ENCODE measurements at regions not wholly inside any gene's neighbourhood (a gene's known extent, or its start where the extent isn't known, plus 50 kb on each side); places are given as distances from the start of the nearest gene placed in this dataset.
"Not testable (repeated sequence)": the region's sequence is repeated elsewhere in the genome, so short reads cannot be mapped to it uniquely, and the experiment has no call there.

GRCh38 chr6:141753180-141753579 lies 379.5 kb upstream of the GJE1 start:
- DNase-seq = no peak

DNA sequence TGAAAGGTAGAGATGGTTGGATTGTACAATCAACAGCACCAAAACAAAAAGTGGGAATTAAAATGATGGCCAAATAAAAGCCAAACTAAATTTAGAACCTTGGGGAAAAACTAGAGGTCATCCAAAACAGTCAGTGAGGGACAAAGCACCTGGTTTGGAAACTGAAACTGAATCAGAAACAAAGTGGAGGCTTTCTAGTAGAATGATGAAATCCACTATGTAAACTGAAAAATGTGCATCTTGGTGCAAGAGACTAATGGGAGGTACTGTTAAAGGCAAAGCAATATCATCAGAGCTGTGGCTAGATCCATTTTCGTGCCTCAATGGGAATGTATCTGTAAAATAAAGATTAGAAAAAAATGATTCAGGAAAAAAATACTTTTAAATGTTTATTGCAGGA lies 380.0 kb upstream of the GJE1 start:
- DNase-seq = no peak

GRCh38 chr6:141746324-141746723 lies 386.4 kb upstream of the GJE1 start:
- DNase-seq = not testable (repeated sequence)

DNA sequence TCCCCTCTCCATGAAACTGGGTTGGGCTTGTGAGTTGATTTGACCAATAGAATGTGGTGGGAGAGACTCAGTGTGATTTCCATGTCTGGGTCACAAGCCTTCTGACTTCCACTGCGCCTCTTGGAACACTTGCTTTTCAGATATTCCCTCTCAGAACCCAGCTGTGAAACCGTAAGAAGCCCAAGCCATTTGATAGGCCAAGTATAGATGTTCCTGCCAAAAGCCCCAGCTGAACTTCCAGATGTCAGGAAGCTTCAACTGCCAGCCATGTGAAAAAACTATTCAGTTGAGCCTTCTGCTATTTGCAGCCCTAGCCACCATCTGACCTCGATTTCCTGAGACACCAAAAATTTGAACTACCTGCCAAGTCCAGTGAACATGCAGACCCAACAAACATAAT lies 387.8 kb upstream of the GJE1 start:
- no peak for DNase-seq

- DNase-seq = no peak
Measured at GRCh38 chr6:141744194-141744925, 388.4 kb upstream of the GJE1 start.

DNA sequence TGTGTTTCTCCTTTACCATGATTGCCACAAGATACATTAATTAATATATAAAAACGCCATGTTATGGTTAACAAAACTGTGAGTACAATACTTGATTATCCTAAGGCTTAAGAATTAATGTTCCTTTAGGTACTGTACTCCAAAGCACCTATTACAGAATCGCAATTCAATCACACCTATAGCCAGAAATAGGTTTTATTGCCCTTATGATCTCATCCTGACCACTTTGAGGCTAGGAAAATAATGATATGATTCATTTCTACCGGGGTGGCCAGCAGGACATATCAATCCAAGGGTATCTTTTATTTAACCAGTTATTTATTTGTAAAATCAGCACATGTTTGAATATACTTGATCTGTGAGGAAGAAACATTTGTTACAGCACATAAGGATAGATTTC lies 396.6 kb upstream of the GJE1 start:
- DNase-seq = no peak

GRCh38 chr6:141735126-141735525 lies 397.6 kb upstream of the GJE1 start:
- no peak for DNase-seq

GRCh38 chr6:141734071-141734840 lies 398.5 kb upstream of the GJE1 start:
- DNase-seq = no peak

DNA sequence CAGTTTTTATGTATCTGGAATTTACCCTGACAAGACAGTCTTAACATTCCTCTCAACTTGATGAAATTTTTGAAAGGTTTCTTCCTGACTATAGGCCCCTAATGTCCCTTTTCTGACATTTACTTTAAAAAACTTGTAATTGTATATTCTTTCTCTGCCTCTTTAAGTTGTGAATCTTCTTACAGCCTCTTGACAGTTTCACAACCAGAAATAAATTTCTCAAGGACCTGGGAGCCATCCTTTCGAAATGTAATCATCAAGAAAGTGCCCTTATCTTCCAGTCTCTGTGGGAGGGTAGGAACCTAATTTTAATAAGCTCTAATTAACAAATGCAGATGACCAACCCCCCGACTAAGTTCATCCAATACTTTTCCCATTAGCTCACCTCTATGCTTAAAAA lies 403.6 kb upstream of the GJE1 start:
- DNase-seq = no peak

DNA sequence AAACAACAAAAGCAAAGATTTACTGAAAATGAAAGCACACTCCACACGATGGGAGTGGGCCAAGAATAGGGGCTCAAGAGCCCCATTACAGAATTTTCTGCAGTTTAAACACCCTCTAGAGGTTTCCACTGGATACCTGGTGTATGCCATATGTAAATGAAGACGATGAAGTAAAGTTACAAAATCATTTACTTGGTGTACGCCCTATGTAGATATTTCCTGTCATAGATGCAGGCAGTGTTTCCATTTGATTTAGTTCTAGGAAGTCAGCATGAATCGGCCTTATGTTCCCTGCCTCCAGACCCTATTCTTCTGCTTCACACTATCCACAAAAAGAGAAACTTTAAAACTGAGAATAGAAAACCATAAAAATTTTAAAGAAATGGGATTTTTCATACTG lies 404.4 kb upstream of the GJE1 start:
- DNase-seq = no peak

- DNase-seq = no peak
Measured at GRCh38 chr6:141726248-141726647, 406.5 kb upstream of the GJE1 start.

DNA sequence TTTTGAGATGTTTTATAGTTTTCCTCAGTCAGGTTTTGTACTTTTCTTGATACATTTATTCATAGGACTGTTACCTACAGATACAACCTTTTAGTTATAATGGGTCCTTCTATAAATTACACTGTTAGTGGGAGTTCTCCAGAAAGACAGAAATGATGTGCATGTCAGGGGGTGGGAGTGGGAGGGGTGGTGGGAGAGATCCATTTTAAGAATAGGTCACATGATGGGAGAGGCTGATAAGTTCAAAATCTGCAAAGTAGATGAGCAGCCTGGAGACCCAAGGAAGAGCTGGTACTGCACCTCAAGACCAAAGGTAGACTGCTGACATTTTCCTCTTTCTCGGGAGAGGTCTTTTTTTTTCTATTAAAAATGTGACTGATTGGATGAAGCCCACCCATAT lies 408.0 kb upstream of the GJE1 start:
- DNase-seq = no peak

DNA sequence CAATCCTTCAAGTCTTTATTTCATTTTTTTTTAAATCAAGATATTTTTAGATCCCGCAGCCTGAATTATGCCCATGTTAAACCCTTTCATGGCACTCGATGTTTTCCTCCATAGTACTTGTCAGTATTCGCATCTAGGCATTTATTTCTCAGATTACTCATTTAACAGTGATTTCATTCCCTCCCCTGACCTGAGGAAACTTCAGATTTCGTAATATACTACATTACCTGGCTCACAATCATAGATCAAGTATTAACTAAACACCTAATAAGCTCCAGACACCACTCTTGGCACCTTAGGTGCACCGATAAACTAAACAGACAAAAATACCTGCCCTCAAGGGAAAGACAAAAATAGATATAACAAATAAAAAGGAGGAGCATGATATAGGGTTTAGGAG lies 413.2 kb upstream of the GJE1 start:
- DNase-seq = no peak

- no peak for DNase-seq
Measured at GRCh38 chr6:141705431-141705830, 427.3 kb upstream of the GJE1 start.

- DNase-seq = no peak
Measured at GRCh38 chr6:141704151-141704550, 428.6 kb upstream of the GJE1 start.

GRCh38 chr6:141701732-141702131 lies 431.0 kb upstream of the GJE1 start:
- no peak for DNase-seq

DNA sequence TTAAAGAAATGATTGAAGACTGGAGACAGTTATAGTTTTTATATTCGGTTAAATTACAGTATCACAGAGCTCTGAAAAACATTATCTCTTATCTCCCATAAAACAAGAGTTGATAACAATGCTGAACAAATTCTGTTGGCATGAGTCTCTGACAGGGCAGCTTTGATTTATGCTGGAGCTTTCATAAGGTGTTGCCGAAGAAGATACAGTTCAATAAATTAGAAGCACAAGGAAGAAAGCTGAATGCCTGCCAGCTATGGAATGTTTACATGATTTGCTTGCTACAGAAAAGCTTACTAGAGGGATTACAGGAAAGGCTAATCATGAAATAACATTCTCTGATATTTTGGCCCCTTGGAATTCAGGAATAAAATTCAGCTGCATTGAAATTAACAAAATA lies 431.9 kb upstream of the GJE1 start:
- DNase-seq = no peak

- DNase-seq = no peak
Measured at GRCh38 chr6:141688916-141689315, 443.8 kb upstream of the GJE1 start.

DNA sequence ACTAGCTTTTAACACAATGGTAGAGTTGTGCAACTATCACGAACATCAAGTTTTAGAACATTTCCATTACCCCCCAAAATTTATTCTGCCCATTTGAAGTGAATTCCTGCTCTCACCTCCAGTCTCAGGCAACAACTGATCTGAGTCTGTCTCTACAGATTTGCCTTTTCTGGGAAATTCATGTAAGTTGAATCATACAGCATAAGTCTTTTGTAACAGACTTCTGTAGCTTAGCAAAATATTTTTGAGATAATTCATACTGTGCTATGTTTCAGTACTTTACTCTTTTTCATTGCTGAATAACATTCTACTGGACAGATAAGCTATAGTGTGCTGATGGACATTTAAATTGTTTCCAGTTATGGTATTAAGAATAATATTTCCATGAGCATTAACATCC lies 447.3 kb upstream of the GJE1 start:
- no peak for DNase-seq

DNA sequence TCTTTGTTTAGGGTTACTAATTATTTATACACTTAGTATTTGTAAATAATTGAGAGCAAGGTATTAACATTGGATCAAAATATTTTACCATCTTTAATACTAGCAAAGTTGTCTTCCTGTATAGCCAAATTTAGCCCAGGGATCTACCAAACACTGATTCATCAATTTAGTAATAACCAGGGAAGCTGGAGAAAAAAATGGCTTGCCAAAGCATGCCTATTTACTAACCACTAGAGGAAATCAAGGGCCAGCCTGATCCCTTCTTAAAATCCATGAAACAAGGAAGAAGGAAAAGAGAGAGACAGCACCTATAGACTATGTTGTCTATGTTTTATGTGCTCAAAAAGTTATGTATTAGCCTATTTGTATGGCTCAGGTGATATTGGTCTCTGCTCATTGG lies 450.3 kb upstream of the GJE1 start:
- no peak for DNase-seq

DNA sequence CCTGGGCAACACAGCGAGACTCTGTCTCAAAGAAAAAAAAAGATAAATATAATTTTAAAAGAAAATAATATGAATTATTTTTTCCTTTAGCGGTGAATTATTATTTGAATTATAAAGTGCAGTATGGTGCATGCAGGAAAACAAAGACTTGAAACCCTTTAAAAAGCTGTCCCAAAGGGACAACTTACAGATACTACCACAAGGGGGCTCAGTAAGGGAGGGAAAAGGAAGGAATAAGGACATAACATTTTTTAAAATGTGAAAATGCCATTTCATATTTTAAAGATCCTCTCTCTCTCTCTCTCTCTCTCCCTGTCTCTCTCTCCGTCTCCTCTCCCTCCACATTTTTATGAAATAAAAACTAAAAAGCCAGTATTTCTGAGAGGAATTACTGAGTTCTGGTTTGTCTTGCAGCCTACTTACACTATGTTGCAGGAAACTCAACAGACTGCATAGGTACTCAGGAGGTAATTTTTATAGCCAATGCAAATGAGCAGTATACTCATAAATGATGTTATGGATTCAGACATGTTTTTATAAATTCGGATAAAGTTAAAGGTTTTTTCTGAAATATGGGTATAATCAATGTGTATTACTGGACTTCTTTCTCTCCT lies 455.0 kb upstream of the GJE1 start:
- DNase-seq = no peak

- DNase-seq = no peak
Measured at GRCh38 chr6:141675957-141676356, 456.8 kb upstream of the GJE1 start.

- DNase-seq = no peak
Measured at GRCh38 chr6:141669141-141669540, 463.6 kb upstream of the GJE1 start.

Measured in activated T-cell treated with anti-CD3 and anti-CD28 coated beads, Interleukin-2, amount 50 U/mL, for 48 hours (primary cell).